PC-3 (cell line): ENCODE measurements at regions not wholly inside any gene's neighbourhood (a gene's known extent, or its start where the extent isn't known, plus 50 kb on each side); places are given as distances from the start of the nearest gene placed in this dataset.

Experiments
- ATAC-seq: fragments of 200-7000 bp; cut with Tn5 transposase; 2 replicates; pipeline ENCODE4 v1.9.1; 2020; ENCODE audit warnings: mild to moderate bottlenecking, moderate library complexity
- BruUV-seq: library from RNA; stranded (reverse); fragments of 400-500 nt; replicated peaks from 2 replicates; lab custom pipeline; 2021; lab: Mats Ljungman, UMichigan
- CTCF ChIA-PET: fragments of 300-600 bp; sonication (Branson Sonifier 250); formaldehyde crosslinking; loops from one replicate; lab custom pipeline; 2022; ENCODE audit warnings: antibody characterized with exemption; lab: Charles Lee
- POLR2A ChIA-PET: fragments of 300-600 bp; sonication (Branson Sonifier 250); formaldehyde crosslinking; loops from one replicate; lab custom pipeline; 2022; ENCODE audit warnings: antibody characterized with exemption; ENCODE audit not compliant: unreplicated experiment; lab: Charles Lee
- DNase-seq: peaks from one replicate; pipeline ENCODE4 v3.0.0-alpha.2; 2015
- H2AFZ ChIP-seq: fragments of 300-600 bp; sonication (generic); 2 replicates; pipeline ENCODE4 v1.6.0; 2016; ENCODE audit warnings: antibody characterized with exemption, low read length
- H3F3A ChIP-seq: fragments of 300-600 bp; sonication (generic); one replicate; pipeline ENCODE4 v1.6.0; 2017; ENCODE audit warnings: antibody characterized with exemption, low read length, control low read depth, mild to moderate bottlenecking; ENCODE audit not compliant: unreplicated experiment
- H3K27ac ChIP-seq: fragments of 300-600 bp; sonication (generic); 2 replicates; pipeline ENCODE4 v1.5.1; 2016; ENCODE audit warnings: mild to moderate bottlenecking, low read length
- H3K27me3 ChIP-seq: fragments of 300-600 bp; sonication (generic); 2 replicates; pipeline ENCODE4 v1.6.1; 2016; ENCODE audit warnings: low read length, mixed read lengths
- H3K36me3 ChIP-seq: fragments of 300-600 bp; sonication (generic); 2 replicates; pipeline ENCODE4 v1.6.1; 2016; ENCODE audit warnings: low read depth, mixed run types, low read length, mixed read lengths
- H3K4me1 ChIP-seq: fragments of 300-600 bp; sonication (generic); 2 replicates; pipeline ENCODE4 v1.5.1; 2016; ENCODE audit warnings: low read length; ENCODE audit not compliant: insufficient read depth
- H3K4me2 ChIP-seq: fragments of 300-600 bp; sonication (generic); 2 replicates; pipeline ENCODE4 v1.6.0; 2016; ENCODE audit warnings: low read length
- H3K4me3 ChIP-seq: fragments of 300-600 bp; sonication (generic); 2 replicates; pipeline ENCODE4 v1.5.1; 2016; ENCODE audit warnings: mild to moderate bottlenecking, low read length, mixed read lengths
- H3K79me2 ChIP-seq: fragments of 300-600 bp; sonication (generic); 2 replicates; pipeline ENCODE4 v1.6.1; 2017; ENCODE audit warnings: low read length, mixed read lengths
- H3K9ac ChIP-seq: fragments of 300-600 bp; sonication (generic); 2 replicates; pipeline ENCODE4 v1.6.0; 2016; ENCODE audit warnings: mild to moderate bottlenecking, low read length
- H3K9me2 ChIP-seq: fragments of 300-600 bp; sonication (generic); replicated peaks from 2 replicates; pipeline ENCODE4 v1.6.1; 2016; ENCODE audit warnings: mixed run types, low read length, mixed read lengths
- H3K9me3 ChIP-seq: fragments of 300-600 bp; sonication (generic); 2 replicates; pipeline ENCODE4 v1.6.1; 2016; ENCODE audit warnings: low read length, mixed read lengths
- H4K20me1 ChIP-seq: fragments of 300-600 bp; sonication (generic); 2 replicates; pipeline ENCODE4 v1.6.1; 2016; ENCODE audit warnings: low read length, mixed read lengths
- EZH2 ChIP-seq: fragments of 300-600 bp; sonication (generic); IDR thresholded peaks from one replicate; pipeline ENCODE4 v1.6.1; 2017; ENCODE audit warnings: antibody characterized with exemption, mild to moderate bottlenecking, low read length; ENCODE audit not compliant: unreplicated experiment
- EZH2phosphoT487 ChIP-seq: fragments of 300-600 bp; sonication (generic); IDR thresholded peaks from 2 replicates; pipeline ENCODE4 v1.6.1; 2018; ENCODE audit warnings: mild to moderate bottlenecking, antibody characterized with exemption, low read length, borderline replicate concordance
- intact Hi-C: fragments of 100-400 bp; cut with micrococcal nuclease; formaldehyde crosslinking; loops from 2 replicates; pipeline ENCODE4 v1.9.0; 2023
- TF ChIP-seq, protein P1 (sequence below): fragments of 300-600 bp; sonication (generic); conservative IDR thresholded peaks from 2 replicates; pipeline ENCODE4 v1.5.1; 2017; ENCODE audit warnings: antibody characterized with exemption, low read depth, mild to moderate bottlenecking, low read length

DNA sequence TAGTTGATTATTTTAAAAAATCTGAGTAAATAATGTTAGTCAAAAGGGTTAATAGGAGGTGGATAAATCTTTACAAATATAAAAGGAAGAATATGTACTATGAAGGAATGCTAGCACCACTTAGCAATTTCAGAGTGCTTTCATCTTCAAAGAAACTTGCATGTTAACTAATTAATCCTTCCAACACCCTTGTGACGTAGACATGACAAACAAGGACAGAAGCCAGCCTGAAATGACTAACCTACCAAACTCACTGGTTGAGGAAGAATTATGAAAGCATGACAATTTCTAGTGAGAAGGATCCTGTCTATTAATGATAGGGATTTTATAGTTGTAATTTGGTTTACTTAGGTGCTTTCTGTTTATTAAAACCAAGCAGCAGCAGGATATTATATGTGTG, 468.0 kb upstream of the FZD8 start:
- no peak for ATAC-seq
- Histone ChIP-seq H3K36me3 (no peaks in the 10 kb centered on the region), H3K27ac (no peak overlapping the region), H3K9me2 (peaks cover 9% of the 10 kb centered on the region), H2AFZ (peak overlapping the region; percentile 3; the same call in 1 of the 2 replicates), H3K27me3 (no peaks in the 10 kb centered on the region), H4K20me1 (no peaks in the 10 kb centered on the region), H3F3A (no peaks in the 10 kb centered on the region), H3K4me2 (no peak overlapping the region), H3K79me2 (no peaks in the 10 kb centered on the region), H3K4me1 (peaks cover 11% of the 10 kb centered on the region), H3K9me3 (no peaks in the 10 kb centered on the region), H3K4me3 (no peak overlapping the region), H3K9ac (no peak overlapping the region)
- no peak for DNase-seq
- ChIA-PET CTCF (no interaction called here), POLR2A (no interaction called here)
- BruUV-seq: no TSS peak
- TF ChIP-seq EZH2 (no peak), EZH2phosphoT487 (no peak)
- TF ChIP-seq, protein P1, sequence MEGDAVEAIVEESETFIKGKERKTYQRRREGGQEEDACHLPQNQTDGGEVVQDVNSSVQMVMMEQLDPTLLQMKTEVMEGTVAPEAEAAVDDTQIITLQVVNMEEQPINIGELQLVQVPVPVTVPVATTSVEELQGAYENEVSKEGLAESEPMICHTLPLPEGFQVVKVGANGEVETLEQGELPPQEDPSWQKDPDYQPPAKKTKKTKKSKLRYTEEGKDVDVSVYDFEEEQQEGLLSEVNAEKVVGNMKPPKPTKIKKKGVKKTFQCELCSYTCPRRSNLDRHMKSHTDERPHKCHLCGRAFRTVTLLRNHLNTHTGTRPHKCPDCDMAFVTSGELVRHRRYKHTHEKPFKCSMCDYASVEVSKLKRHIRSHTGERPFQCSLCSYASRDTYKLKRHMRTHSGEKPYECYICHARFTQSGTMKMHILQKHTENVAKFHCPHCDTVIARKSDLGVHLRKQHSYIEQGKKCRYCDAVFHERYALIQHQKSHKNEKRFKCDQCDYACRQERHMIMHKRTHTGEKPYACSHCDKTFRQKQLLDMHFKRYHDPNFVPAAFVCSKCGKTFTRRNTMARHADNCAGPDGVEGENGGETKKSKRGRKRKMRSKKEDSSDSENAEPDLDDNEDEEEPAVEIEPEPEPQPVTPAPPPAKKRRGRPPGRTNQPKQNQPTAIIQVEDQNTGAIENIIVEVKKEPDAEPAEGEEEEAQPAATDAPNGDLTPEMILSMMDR: no peak
- intact Hi-C loops: loop anchor here (5.0 kb wide), 1 partner anchor 318 kb away; no protein-coding TSS in a partner anchor

DNA sequence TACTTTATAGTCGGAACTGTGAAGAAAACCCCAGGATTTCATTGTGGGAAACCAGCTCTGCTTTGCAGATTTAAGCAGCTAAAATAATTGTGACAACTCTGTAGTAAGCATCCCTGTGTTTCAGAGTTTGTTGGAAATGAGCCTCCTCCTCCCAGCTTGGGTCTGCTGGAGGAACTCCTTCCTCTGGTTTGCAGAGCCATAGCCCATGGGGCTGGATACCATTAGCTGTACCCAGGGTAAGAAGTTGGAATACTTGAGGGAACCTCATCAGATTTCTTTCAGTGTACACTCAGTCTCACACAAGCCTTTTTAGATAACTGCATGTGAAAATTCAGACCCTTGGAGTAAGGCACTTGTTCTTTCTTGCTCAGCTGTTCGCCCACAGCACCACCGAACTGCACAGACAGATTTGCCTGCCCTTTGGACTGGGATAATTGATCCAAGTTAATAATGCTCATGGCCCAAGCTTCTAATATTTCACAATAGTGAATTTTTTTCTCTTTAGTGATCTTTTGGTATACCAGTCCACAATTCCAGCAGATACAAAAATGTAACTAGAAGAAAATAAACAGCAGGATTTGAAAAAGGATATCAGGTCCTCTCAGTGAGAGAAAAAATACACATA, 467.4 kb upstream of the FZD8 start:
- no peak overlapping the region for H3K9ac ChIP-seq
- ATAC-seq: no peak
- DNase-seq: no peak
- H2AFZ ChIP-seq: no peak overlapping the region
- H3K4me3 ChIP-seq: no peak overlapping the region
- H3K9me3 ChIP-seq: no peaks in the 10 kb centered on the region
- no TSS peak for BruUV-seq
- no peaks in the 10 kb centered on the region for H3F3A ChIP-seq
- H3K4me1 ChIP-seq: peaks cover 5% of the 10 kb centered on the region
- intact Hi-C loops: loop anchor here (5.0 kb wide), 1 partner anchor 317 kb away; no protein-coding TSS in a partner anchor
- no peaks in the 10 kb centered on the region for H3K27me3 ChIP-seq
- no peaks in the 10 kb centered on the region for H3K36me3 ChIP-seq
- ChIA-PET POLR2A (no interaction called here), CTCF (no interaction called here)
- TF ChIP-seq EZH2phosphoT487: no peak
- TF ChIP-seq, protein P1: no peak
- no peak for TF ChIP-seq EZH2
- no peak overlapping the region for H3K4me2 ChIP-seq
- H3K79me2 ChIP-seq: no peaks in the 10 kb centered on the region
- peaks cover 9% of the 10 kb centered on the region for H3K9me2 ChIP-seq
- no peak overlapping the region for H3K27ac ChIP-seq
- H4K20me1 ChIP-seq: no peaks in the 10 kb centered on the region

DNA sequence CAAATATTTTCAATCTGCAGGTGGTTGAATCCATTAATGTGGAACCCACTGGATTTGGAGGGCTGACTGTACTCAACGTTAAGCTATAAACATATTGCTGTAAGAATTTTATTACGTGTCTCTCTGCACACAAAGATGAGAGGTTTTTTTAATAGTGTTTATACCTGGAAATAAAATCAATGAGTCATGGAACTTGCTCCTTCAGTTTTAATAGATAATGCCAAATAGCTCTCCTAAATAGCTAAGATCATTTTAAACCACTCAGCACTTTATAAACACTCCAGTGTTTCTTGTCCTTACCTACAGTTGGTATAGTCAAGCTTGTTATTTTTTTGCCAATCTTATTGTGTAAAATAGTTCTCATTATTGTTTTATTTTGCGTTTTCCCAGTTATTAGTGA, 455.6 kb upstream of the FZD8 start:
- no peaks in the 10 kb centered on the region for H3K27me3 ChIP-seq
- ATAC-seq (peak; percentile 88), DNase-seq (peak; percentile 99)
- peak overlapping the region; percentile 6 for H3K9ac ChIP-seq
- peak overlapping the region; percentile 31 for H3K4me2 ChIP-seq
- peaks cover 29% of the 10 kb centered on the region for H3K4me1 ChIP-seq
- H3K27ac ChIP-seq: peak overlapping the region; percentile 58
- no TSS peak for BruUV-seq
- H3F3A ChIP-seq: no peaks in the 10 kb centered on the region
- H3K9me2 ChIP-seq: no peaks in the 10 kb centered on the region
- intact Hi-C loops: loop anchor here (1.0 to 5.0 kb wide), 13 partner anchors 29 to 680 kb away; no protein-coding TSS in a partner anchor
- H3K9me3 ChIP-seq: no peaks in the 10 kb centered on the region; the same call in 1 of the 2 replicates
- H3K36me3 ChIP-seq: no peaks in the 10 kb centered on the region
- no peak overlapping the region for H2AFZ ChIP-seq
- H3K4me3 ChIP-seq: no peak overlapping the region
- H3K79me2 ChIP-seq: no peaks in the 10 kb centered on the region
- TF ChIP-seq EZH2phosphoT487 (no peak), EZH2 (no peak)
- TF ChIP-seq, protein P1: no peak
- ChIA-PET CTCF (interaction anchor here (0.7 to 1.8 kb wide), 6 partner anchors 380 to 682 kb away, joined by 3 to 12 read pairs (median 5); no protein-coding TSS in a partner anchor), POLR2A (interaction anchor here (0.5 to 1.2 kb wide), 10 partner anchors 66 to 1326 kb away, joined by 3 to 10 read pairs (median 4); no protein-coding TSS in a partner anchor)
- H4K20me1 ChIP-seq: no peaks in the 10 kb centered on the region
